ENCODE measurements at regions not wholly inside any gene's neighbourhood (a gene's known extent, or its start where the extent isn't known, plus 50 kb on each side); places are given as distances from the start of the nearest gene placed in this dataset.

GRCh38 chr13:83549671-83550070, 332.6 kb downstream of the SLITRK1 start:
- no peak overlapping the region for H3K4me3 Mint-ChIP-seq (ENCODE audit: unreplicated experiment)
- CTCF ChIA-PET = no interaction called here
- H3K27me3 Mint-ChIP-seq (ENCODE audit: insufficient read depth, unreplicated experiment) = no peaks in the 10 kb centered on the region
- no peaks in the 10 kb centered on the region for H3K36me3 Mint-ChIP-seq (ENCODE audit: insufficient read depth, unreplicated experiment)
- no peak for DNase-seq (ENCODE audit: unreplicated experiment)
- no peaks in the 10 kb centered on the region for H3K4me1 Mint-ChIP-seq (ENCODE audit: insufficient read depth, unreplicated experiment)
- BruUV-seq (replicated peaks) = no TSS peak
- intact Hi-C loops (cut with micrococcal nuclease) = no loop called here
- H3K27ac Mint-ChIP-seq (ENCODE audit: low read depth, unreplicated experiment) = no peak overlapping the region
- H3K9me3 Mint-ChIP-seq (ENCODE audit: unreplicated experiment) = no peaks in the 10 kb centered on the region
- POLR2A ChIA-PET = no interaction called here
- TF ChIP-seq, protein P1, sequence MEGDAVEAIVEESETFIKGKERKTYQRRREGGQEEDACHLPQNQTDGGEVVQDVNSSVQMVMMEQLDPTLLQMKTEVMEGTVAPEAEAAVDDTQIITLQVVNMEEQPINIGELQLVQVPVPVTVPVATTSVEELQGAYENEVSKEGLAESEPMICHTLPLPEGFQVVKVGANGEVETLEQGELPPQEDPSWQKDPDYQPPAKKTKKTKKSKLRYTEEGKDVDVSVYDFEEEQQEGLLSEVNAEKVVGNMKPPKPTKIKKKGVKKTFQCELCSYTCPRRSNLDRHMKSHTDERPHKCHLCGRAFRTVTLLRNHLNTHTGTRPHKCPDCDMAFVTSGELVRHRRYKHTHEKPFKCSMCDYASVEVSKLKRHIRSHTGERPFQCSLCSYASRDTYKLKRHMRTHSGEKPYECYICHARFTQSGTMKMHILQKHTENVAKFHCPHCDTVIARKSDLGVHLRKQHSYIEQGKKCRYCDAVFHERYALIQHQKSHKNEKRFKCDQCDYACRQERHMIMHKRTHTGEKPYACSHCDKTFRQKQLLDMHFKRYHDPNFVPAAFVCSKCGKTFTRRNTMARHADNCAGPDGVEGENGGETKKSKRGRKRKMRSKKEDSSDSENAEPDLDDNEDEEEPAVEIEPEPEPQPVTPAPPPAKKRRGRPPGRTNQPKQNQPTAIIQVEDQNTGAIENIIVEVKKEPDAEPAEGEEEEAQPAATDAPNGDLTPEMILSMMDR (IDR thresholded peaks at IDR 0.05; ENCODE audit: unreplicated experiment) = no peak

DNA sequence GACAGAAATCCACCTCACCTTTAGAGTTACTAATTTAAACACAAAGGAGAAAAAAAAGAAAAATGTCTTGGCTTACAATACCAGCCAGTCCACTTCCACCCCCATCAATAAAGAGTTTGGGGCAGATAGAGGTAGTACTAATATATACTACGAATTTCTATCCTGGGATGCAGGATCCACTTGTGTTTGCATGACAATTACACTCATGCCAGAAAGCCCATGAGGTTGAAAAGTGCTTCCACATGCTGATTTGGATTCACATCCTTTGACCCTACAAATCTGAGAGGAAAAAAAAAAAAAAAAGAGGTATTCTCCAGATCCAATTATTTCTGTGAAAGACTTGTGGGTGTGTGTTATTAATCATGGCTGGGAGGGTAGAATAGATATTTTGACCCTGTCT, 335.2 kb downstream of the SLITRK1 start:
- Mint-ChIP-seq H3K27me3 (ENCODE audit: insufficient read depth, unreplicated experiment) (no peaks in the 10 kb centered on the region), H3K27ac (ENCODE audit: low read depth, unreplicated experiment) (no peak overlapping the region), H3K9me3 (ENCODE audit: unreplicated experiment) (no peaks in the 10 kb centered on the region), H3K4me1 (ENCODE audit: insufficient read depth, unreplicated experiment) (no peaks in the 10 kb centered on the region), H3K36me3 (ENCODE audit: insufficient read depth, unreplicated experiment) (no peaks in the 10 kb centered on the region), H3K4me3 (ENCODE audit: unreplicated experiment) (no peak overlapping the region)
- no TSS peak for BruUV-seq (replicated peaks)
- intact Hi-C loops (cut with micrococcal nuclease) = no loop called here
- ChIA-PET POLR2A (no interaction called here), CTCF (no interaction called here)
- TF ChIP-seq, protein P1 (IDR thresholded peaks at IDR 0.05; ENCODE audit: unreplicated experiment) = no peak
- DNase-seq (ENCODE audit: unreplicated experiment) = no peak

GRCh38 chr13:83546476-83546875, 335.8 kb downstream of the SLITRK1 start:
- intact Hi-C loops (cut with micrococcal nuclease) = no loop called here
- no peak overlapping the region for H3K27ac Mint-ChIP-seq (ENCODE audit: low read depth, unreplicated experiment)
- no peak overlapping the region for H3K4me3 Mint-ChIP-seq (ENCODE audit: unreplicated experiment)
- no peaks in the 10 kb centered on the region for H3K4me1 Mint-ChIP-seq (ENCODE audit: insufficient read depth, unreplicated experiment)
- DNase-seq (ENCODE audit: unreplicated experiment) = no peak
- POLR2A ChIA-PET = no interaction called here
- no peaks in the 10 kb centered on the region for H3K9me3 Mint-ChIP-seq (ENCODE audit: unreplicated experiment)
- H3K36me3 Mint-ChIP-seq (ENCODE audit: insufficient read depth, unreplicated experiment) = no peaks in the 10 kb centered on the region
- CTCF ChIA-PET = no interaction called here
- BruUV-seq (replicated peaks) = no TSS peak
- TF ChIP-seq, protein P1 (IDR thresholded peaks at IDR 0.05; ENCODE audit: unreplicated experiment) = no peak
- no peaks in the 10 kb centered on the region for H3K27me3 Mint-ChIP-seq (ENCODE audit: insufficient read depth, unreplicated experiment)

GRCh38 chr13:83538636-83539035, 343.6 kb downstream of the SLITRK1 start:
- TF ChIP-seq, protein P1 (IDR thresholded peaks at IDR 0.05; ENCODE audit: unreplicated experiment) = no peak
- Mint-ChIP-seq H3K4me1 (ENCODE audit: insufficient read depth, unreplicated experiment) (no peaks in the 10 kb centered on the region), H3K9me3 (ENCODE audit: unreplicated experiment) (peaks cover 14% of the 10 kb centered on the region), H3K27me3 (ENCODE audit: insufficient read depth, unreplicated experiment) (no peaks in the 10 kb centered on the region), H3K4me3 (ENCODE audit: unreplicated experiment) (no peak overlapping the region), H3K36me3 (ENCODE audit: insufficient read depth, unreplicated experiment) (no peaks in the 10 kb centered on the region), H3K27ac (ENCODE audit: low read depth, unreplicated experiment) (no peak overlapping the region)
- CTCF ChIA-PET = no interaction called here
- intact Hi-C loops (cut with micrococcal nuclease) = no loop called here
- no peak for DNase-seq (ENCODE audit: unreplicated experiment)
- BruUV-seq (replicated peaks) = no TSS peak
- POLR2A ChIA-PET = no interaction called here
